Vagina (tissue), 2 donors: ENCODE measurements at regions not wholly inside any gene's neighbourhood (a gene's known extent, or its start where the extent isn't known, plus 50 kb on each side); places are given as distances from the start of the nearest gene placed in this dataset.
"Not testable (repeated sequence)": the region's sequence is repeated elsewhere in the genome, so short reads cannot be mapped to it uniquely, and the experiment has no call there.

Experiments
- POLR2A ChIP-seq, 2 donors: fragments of 450-650 bp; IDR thresholded peaks; one replicate each; pipeline ENCODE4 v1.6.1; 2017; ENCODE audit warnings: antibody characterized with exemption in 2 of 2, mild to moderate bottlenecking in 2 of 2, moderate library complexity in 2 of 2
- TF ChIP-seq, protein P1 (sequence below), 3 experiments: fragments of 450-650 bp in 2 of 3; fragments of 200-600 bp in 1 of 3; sonication (generic) in 1 of 3; IDR thresholded peaks; one replicate each; pipeline ENCODE4 v1.5.1; 2017 to 2019; ENCODE audit warnings: antibody characterized with exemption in 3 of 3, mild to moderate bottlenecking in 2 of 3, moderate library complexity in 2 of 3

DNA sequence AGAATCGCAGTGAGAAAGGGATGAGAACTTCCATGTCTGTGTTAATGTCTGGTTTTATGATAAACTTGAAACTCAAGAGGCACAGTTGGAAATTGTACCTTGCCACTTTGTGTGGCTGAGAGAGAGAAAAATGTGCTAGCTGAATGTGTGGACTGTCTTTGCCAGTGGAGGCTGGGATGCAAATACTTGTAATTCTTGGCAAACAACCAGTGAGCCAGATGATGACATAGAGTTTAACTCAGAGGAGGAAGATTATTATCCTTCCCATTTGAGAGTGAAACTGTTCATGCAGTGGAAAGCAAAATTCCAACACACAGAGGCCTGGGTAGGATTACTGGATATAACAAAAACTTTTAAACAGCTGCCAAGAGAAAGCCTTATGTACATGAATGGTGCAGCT is 349.1 kb upstream of the NPAP1 start:
- TF ChIP-seq POLR2A (IDR thresholded peaks at IDR 0.05): not testable (repeated sequence)
- TF ChIP-seq, protein P1, sequence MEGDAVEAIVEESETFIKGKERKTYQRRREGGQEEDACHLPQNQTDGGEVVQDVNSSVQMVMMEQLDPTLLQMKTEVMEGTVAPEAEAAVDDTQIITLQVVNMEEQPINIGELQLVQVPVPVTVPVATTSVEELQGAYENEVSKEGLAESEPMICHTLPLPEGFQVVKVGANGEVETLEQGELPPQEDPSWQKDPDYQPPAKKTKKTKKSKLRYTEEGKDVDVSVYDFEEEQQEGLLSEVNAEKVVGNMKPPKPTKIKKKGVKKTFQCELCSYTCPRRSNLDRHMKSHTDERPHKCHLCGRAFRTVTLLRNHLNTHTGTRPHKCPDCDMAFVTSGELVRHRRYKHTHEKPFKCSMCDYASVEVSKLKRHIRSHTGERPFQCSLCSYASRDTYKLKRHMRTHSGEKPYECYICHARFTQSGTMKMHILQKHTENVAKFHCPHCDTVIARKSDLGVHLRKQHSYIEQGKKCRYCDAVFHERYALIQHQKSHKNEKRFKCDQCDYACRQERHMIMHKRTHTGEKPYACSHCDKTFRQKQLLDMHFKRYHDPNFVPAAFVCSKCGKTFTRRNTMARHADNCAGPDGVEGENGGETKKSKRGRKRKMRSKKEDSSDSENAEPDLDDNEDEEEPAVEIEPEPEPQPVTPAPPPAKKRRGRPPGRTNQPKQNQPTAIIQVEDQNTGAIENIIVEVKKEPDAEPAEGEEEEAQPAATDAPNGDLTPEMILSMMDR (IDR thresholded peaks at IDR 0.05): not testable (repeated sequence)
